Testis (tissue), 2 donors: ENCODE measurements at regions not wholly inside any gene's neighbourhood (a gene's known extent, or its start where the extent isn't known, plus 50 kb on each side); places are given as distances from the start of the nearest gene placed in this dataset.

Source experiments
- DNase-seq: peaks from one replicate; pipeline ENCODE4 v3.0.0-alpha.2; 2019
- H3K27ac ChIP-seq, 2 donors: fragments of 200-600 bp; sonication (generic); one replicate each; pipeline ENCODE4 v1.5.1; 2019
- H3K27me3 ChIP-seq: fragments of 200-600 bp; sonication (generic); one replicate; pipeline ENCODE4 v1.5.1; 2019
- H3K36me3 ChIP-seq: fragments of 200-600 bp; sonication (generic); one replicate; pipeline ENCODE4 v1.5.1; 2017; ENCODE audit warnings: low read depth; ENCODE audit errors: missing control alignments
- H3K4me1 ChIP-seq: fragments of 200-600 bp; sonication (generic); one replicate; pipeline ENCODE4 v1.5.1; 2019
- H3K4me3 ChIP-seq, 2 donors: fragments of 200-600 bp; sonication (generic); one replicate each; pipeline ENCODE4 v1.5.1; 2017 to 2019
- H3K9me3 ChIP-seq: fragments of 200-600 bp; sonication (generic); one replicate; pipeline ENCODE4 v1.5.1; 2017
- POLR2A ChIP-seq: fragments of 450-650 bp; IDR thresholded peaks from one replicate; pipeline ENCODE4 v1.6.1; 2017; ENCODE audit warnings: antibody characterized with exemption, mild to moderate bottlenecking, moderate library complexity
- WGBS, 2 donors: methylation state at CpG; one replicate each; pipeline ENCODE4 v1.1.5; 2018; 5-methylcytosine and 5-hydroxymethylcytosine counted together
- intact Hi-C: fragments of 100-400 bp; cut with DNase I; formaldehyde crosslinking; loops from one replicate; pipeline ENCODE4 v1.15.1; 2023; ENCODE audit warnings: low total_unique reads
- TF ChIP-seq, protein P1 (sequence below), 3 experiments: fragments of 450-650 bp in 2 of 3; fragments of 200-600 bp in 1 of 3; sonication (generic) in 1 of 3; IDR thresholded peaks; one replicate each; pipeline ENCODE4 v1.5.1; 2016 to 2019; ENCODE audit warnings: antibody characterized with exemption in 3 of 3, mild to moderate bottlenecking in 2 of 3, moderate library complexity in 1 of 3

DNA sequence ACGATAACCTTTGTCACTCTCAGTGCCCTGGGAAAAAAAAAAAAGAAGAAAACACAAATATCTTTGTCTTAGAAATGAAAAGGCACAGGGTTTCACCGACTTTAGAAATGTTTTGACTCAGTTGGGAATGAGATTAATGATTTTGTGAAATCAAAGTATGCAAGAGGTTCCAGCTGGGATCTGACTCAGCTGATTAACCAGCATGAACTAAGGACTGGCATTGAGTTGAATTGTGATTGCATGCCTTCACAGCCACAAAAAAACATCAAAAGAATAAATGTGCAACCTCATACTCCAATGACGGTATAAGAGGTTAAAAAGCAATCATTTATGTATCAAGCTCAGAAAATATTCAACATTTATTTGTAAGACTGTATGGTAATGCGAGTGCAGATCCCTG, 566.6 kb upstream of the DSEL start:
- Histone ChIP-seq H3K36me3 (no peaks in the 10 kb centered on the region), H3K9me3 (no peaks in the 10 kb centered on the region), H3K27ac (no peak overlapping the region), H3K27me3 (no peaks in the 10 kb centered on the region), H3K4me1 (no peaks in the 10 kb centered on the region), H3K4me3 (no peak overlapping the region)
- intact Hi-C loops = no loop called here
- DNase-seq = no peak
- WGBS, 2 donors = 61 to 64% methylated on average over 4 of the region's 4 CpGs
- no peak for TF ChIP-seq POLR2A
- TF ChIP-seq, protein P1, sequence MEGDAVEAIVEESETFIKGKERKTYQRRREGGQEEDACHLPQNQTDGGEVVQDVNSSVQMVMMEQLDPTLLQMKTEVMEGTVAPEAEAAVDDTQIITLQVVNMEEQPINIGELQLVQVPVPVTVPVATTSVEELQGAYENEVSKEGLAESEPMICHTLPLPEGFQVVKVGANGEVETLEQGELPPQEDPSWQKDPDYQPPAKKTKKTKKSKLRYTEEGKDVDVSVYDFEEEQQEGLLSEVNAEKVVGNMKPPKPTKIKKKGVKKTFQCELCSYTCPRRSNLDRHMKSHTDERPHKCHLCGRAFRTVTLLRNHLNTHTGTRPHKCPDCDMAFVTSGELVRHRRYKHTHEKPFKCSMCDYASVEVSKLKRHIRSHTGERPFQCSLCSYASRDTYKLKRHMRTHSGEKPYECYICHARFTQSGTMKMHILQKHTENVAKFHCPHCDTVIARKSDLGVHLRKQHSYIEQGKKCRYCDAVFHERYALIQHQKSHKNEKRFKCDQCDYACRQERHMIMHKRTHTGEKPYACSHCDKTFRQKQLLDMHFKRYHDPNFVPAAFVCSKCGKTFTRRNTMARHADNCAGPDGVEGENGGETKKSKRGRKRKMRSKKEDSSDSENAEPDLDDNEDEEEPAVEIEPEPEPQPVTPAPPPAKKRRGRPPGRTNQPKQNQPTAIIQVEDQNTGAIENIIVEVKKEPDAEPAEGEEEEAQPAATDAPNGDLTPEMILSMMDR (IDR thresholded peaks at IDR 0.05) = no peak

- H3K4me3 ChIP-seq = no peak overlapping the region
- no peak overlapping the region for H3K27ac ChIP-seq
- H3K36me3 ChIP-seq = no peaks in the 10 kb centered on the region
- no peaks in the 10 kb centered on the region for H3K9me3 ChIP-seq
- no peak for DNase-seq
- no peaks in the 10 kb centered on the region for H3K27me3 ChIP-seq
- 80 to 86% methylated on average over 4 to 7 of the region's 7 CpGs for WGBS, 2 donors
- no peaks in the 10 kb centered on the region for H3K4me1 ChIP-seq
- no peak for TF ChIP-seq POLR2A
- TF ChIP-seq, protein P1 (IDR thresholded peaks at IDR 0.05) = no peak
- intact Hi-C loops = no loop called here
Measured at GRCh38 chr18:68072744-68073143, 556.2 kb upstream of the DSEL start.

- 62 to 73% methylated on average over 1 of the region's 1 CpG for WGBS, 2 donors
- TF ChIP-seq, protein P1 (IDR thresholded peaks at IDR 0.05) = no peak
- no peak for TF ChIP-seq POLR2A
- no peaks in the 10 kb centered on the region for H3K9me3 ChIP-seq
- intact Hi-C loops = no loop called here
- no peaks in the 10 kb centered on the region for H3K4me1 ChIP-seq
- H3K27ac ChIP-seq = no peak overlapping the region
- H3K27me3 ChIP-seq = no peaks in the 10 kb centered on the region
- H3K36me3 ChIP-seq = no peaks in the 10 kb centered on the region
- no peak for DNase-seq
- H3K4me3 ChIP-seq = no peak overlapping the region
Measured at GRCh38 chr18:68060871-68061270, 544.4 kb upstream of the DSEL start.

- H3K4me1 ChIP-seq = no peaks in the 10 kb centered on the region
- H3K27ac ChIP-seq = no peak overlapping the region
- no peaks in the 10 kb centered on the region for H3K27me3 ChIP-seq
- TF ChIP-seq POLR2A = no peak
- TF ChIP-seq, protein P1 (IDR thresholded peaks at IDR 0.05) = no peak
- no peaks in the 10 kb centered on the region for H3K9me3 ChIP-seq
- 74 to 77% methylated on average over 4 of the region's 4 CpGs for WGBS, 2 donors
- no peak for DNase-seq
- H3K4me3 ChIP-seq = no peak overlapping the region
- H3K36me3 ChIP-seq = no peaks in the 10 kb centered on the region
- intact Hi-C loops = no loop called here
Measured at GRCh38 chr18:68056936-68057335, 540.4 kb upstream of the DSEL start.

DNA sequence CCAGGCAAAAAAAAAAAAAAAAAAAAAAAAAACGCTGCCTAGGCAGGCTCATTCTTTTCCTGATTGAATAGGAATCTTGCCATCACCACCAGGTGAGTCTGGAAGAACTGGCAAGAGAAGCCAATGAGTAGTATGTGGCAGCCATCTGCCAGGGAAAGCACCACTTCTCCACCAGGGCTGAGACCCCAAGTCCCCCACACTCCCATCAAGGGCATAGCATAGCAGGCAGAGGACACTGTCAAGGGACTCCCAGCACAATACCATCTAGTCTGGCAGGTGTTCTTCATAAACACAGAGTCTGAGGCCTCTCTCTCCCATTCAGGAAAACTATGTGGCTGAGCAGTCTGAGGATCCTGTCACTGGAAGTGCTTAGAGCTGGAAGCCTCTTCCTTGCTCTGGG, 538.1 kb upstream of the DSEL start:
- H3K4me1 ChIP-seq = no peaks in the 10 kb centered on the region
- H3K4me3 ChIP-seq = no peak overlapping the region
- DNase-seq = no peak
- no peaks in the 10 kb centered on the region for H3K27me3 ChIP-seq
- no peaks in the 10 kb centered on the region for H3K36me3 ChIP-seq
- 43 to 76% methylated on average over 1 of the region's 1 CpG for WGBS, 2 donors
- no peak overlapping the region for H3K27ac ChIP-seq
- H3K9me3 ChIP-seq = no peaks in the 10 kb centered on the region
- intact Hi-C loops = no loop called here
- no peak for TF ChIP-seq POLR2A
- TF ChIP-seq, protein P1 (IDR thresholded peaks at IDR 0.05) = no peak
